H9 (cell line): ENCODE measurements at regions not wholly inside any gene's neighbourhood (a gene's known extent, or its start where the extent isn't known, plus 50 kb on each side); places are given as distances from the start of the nearest gene placed in this dataset.

Source experiments
- DNase-seq: peaks from one replicate; pipeline ENCODE4 v3.0.0-alpha.2; 2017
- H2AFZ ChIP-seq: one replicate; pipeline ENCODE4 v1.6.1; 2013; ENCODE audit warnings: mild to moderate bottlenecking, low read length, control low read depth, moderate library complexity
- H2AK5ac ChIP-seq: 2 replicates; pipeline ENCODE4 v1.6.1; 2013; ENCODE audit warnings: low read length, control low read depth, mixed read lengths; ENCODE audit not compliant: insufficient read length
- H2BK120ac ChIP-seq: one replicate; pipeline ENCODE4 v1.6.1; 2013; ENCODE audit warnings: low read depth, mild to moderate bottlenecking, low read length, control low read depth, inconsistent platforms; ENCODE audit not compliant: poor library complexity, severe bottlenecking
- H2BK12ac ChIP-seq: 2 replicates; pipeline ENCODE4 v1.6.1; 2013; ENCODE audit warnings: low read length, control low read depth, mixed read lengths, low read depth; ENCODE audit not compliant: insufficient read length
- H2BK15ac ChIP-seq: 2 replicates; pipeline ENCODE4 v1.6.1; 2013; ENCODE audit warnings: low read depth, low read length, control low read depth
- H2BK20ac ChIP-seq: one replicate; pipeline ENCODE4 v1.6.1; 2013; ENCODE audit warnings: low read depth, mild to moderate bottlenecking, low read length, control low read depth, inconsistent platforms; ENCODE audit not compliant: poor library complexity, severe bottlenecking
- H2BK5ac ChIP-seq: 2 replicates; pipeline ENCODE4 v1.6.1; 2013; ENCODE audit warnings: low read length, control low read depth, mixed read lengths; ENCODE audit not compliant: insufficient read length
- H3K14ac ChIP-seq: 2 replicates; pipeline ENCODE4 v1.6.1; 2013; ENCODE audit warnings: low read length, control low read depth; ENCODE audit not compliant: insufficient read depth
- H3K18ac ChIP-seq: 2 replicates; pipeline ENCODE4 v1.6.1; 2013; ENCODE audit warnings: low read depth, mild to moderate bottlenecking, mixed read lengths, low read length, control low read depth; ENCODE audit not compliant: insufficient read length
- H3K23ac ChIP-seq: 2 replicates; pipeline ENCODE4 v1.6.1; 2013; ENCODE audit warnings: low read length, control low read depth, mixed read lengths, low read depth; ENCODE audit not compliant: insufficient read length
- H3K23me2 ChIP-seq: 2 replicates; pipeline ENCODE4 v1.6.1; 2013; ENCODE audit warnings: low read depth, mild to moderate bottlenecking, mixed read lengths, low read length, control low read depth; ENCODE audit not compliant: insufficient read length, poor library complexity, severe bottlenecking
- H3K27ac ChIP-seq: 2 replicates; pipeline ENCODE4 v1.5.1; 2013; ENCODE audit warnings: low read length, control low read depth, mixed read lengths, low read depth; ENCODE audit not compliant: insufficient read length
- H3K27me3 ChIP-seq: 2 replicates; pipeline ENCODE4 v1.6.1; 2013; ENCODE audit warnings: low read length, control low read depth, inconsistent platforms; ENCODE audit not compliant: insufficient read depth
- H3K4ac ChIP-seq: 2 replicates; pipeline ENCODE4 v1.6.1; 2013; ENCODE audit warnings: low read depth, mild to moderate bottlenecking, control low read depth, inconsistent platforms, low read length, moderate library complexity
- H3K4me1 ChIP-seq: 2 replicates; pipeline ENCODE4 v1.6.1; 2013; ENCODE audit warnings: low read length, control low read depth, inconsistent platforms; ENCODE audit not compliant: insufficient read depth
- H3K4me2 ChIP-seq: 2 replicates; pipeline ENCODE4 v1.6.1; 2013; ENCODE audit warnings: low read length, control low read depth, mixed read lengths; ENCODE audit not compliant: insufficient read length, insufficient read depth
- H3K56ac ChIP-seq: 2 replicates; pipeline ENCODE4 v1.6.1; 2013; ENCODE audit warnings: low read depth, mild to moderate bottlenecking, mixed read lengths, low read length, control low read depth; ENCODE audit not compliant: insufficient read length
- H3K79me1 ChIP-seq: 2 replicates; pipeline ENCODE4 v1.6.1; 2013; ENCODE audit warnings: low read depth, mild to moderate bottlenecking, moderate library complexity, low read length, control low read depth, inconsistent platforms; ENCODE audit not compliant: insufficient read depth, poor library complexity, severe bottlenecking
- H3K79me2 ChIP-seq: 2 replicates; pipeline ENCODE4 v1.6.1; 2013; ENCODE audit warnings: low read length, control low read depth, inconsistent platforms; ENCODE audit not compliant: insufficient read depth
- H3K9ac ChIP-seq: 2 replicates; pipeline ENCODE4 v1.6.1; 2013; ENCODE audit warnings: low read length, control low read depth, mixed read lengths; ENCODE audit not compliant: insufficient read length; ENCODE audit errors: extremely low read depth
- H3K9me3 ChIP-seq: one replicate; pipeline ENCODE4 v1.6.1; 2013; ENCODE audit warnings: low read depth, low read length, inconsistent platforms; ENCODE audit not compliant: control insufficient read depth
- H3T11ph ChIP-seq: one replicate; pipeline ENCODE4 v1.6.1; 2013; ENCODE audit warnings: mild to moderate bottlenecking, low read length, control low read depth, inconsistent platforms
- H4K20me1 ChIP-seq: one replicate; pipeline ENCODE4 v1.6.1; 2013; ENCODE audit not compliant: control insufficient read depth, insufficient read length, insufficient read depth
- H4K5ac ChIP-seq: 2 replicates; pipeline ENCODE4 v1.6.1; 2013; ENCODE audit warnings: low read depth, mild to moderate bottlenecking, mixed read lengths, low read length, control low read depth; ENCODE audit not compliant: insufficient read length
- H4K8ac ChIP-seq: replicated peaks from 2 replicates; pipeline ENCODE4 v1.6.1; 2013; ENCODE audit warnings: low read length, control low read depth, mixed read lengths, low read depth; ENCODE audit not compliant: insufficient read length
- H4K91ac ChIP-seq: 2 replicates; pipeline ENCODE4 v1.6.1; 2013; ENCODE audit warnings: low read depth, mild to moderate bottlenecking, moderate library complexity, mixed read lengths, low read length, control low read depth; ENCODE audit not compliant: insufficient read length
- H3K27ac Mint-ChIP-seq, 3 experiments: 2 replicates in 2 of 3; 3 replicates in 1 of 3; pipeline ENCODE4 v1.8.0; 2020 to 2021; ENCODE audit warnings: mixed read lengths in 3 of 3, mild to moderate bottlenecking in 1 of 3, moderate library complexity in 1 of 3
- H3K27me3 Mint-ChIP-seq: 2 replicates; pipeline ENCODE4 v1.8.0; 2021; ENCODE audit warnings: low read depth, mild to moderate bottlenecking, moderate library complexity, mixed read lengths
- H3K36me3 Mint-ChIP-seq, 3 experiments: 2 replicates in 2 of 3; 3 replicates in 1 of 3; pipeline ENCODE4 v1.8.0; 2020 to 2021; ENCODE audit warnings: low read depth in 3 of 3, mixed read lengths in 3 of 3; ENCODE audit not compliant: insufficient read depth in 1 of 3
- H3K4me1 Mint-ChIP-seq, 2 experiments: 2 replicates each; pipeline ENCODE4 v1.8.0; 2020; ENCODE audit warnings: mixed read lengths in 2 of 2
- H3K4me3 Mint-ChIP-seq, 2 experiments: 2 replicates in 1 of 2; 3 replicates in 1 of 2; pipeline ENCODE4 v1.8.0; 2020 to 2021; ENCODE audit warnings: mild to moderate bottlenecking in 2 of 2, mixed read lengths in 2 of 2, moderate library complexity in 1 of 2
- H3K9me3 Mint-ChIP-seq, 2 experiments: 2 replicates in 1 of 2; 3 replicates in 1 of 2; pipeline ENCODE4 v1.8.0; 2020; ENCODE audit warnings: mild to moderate bottlenecking in 2 of 2, mixed read lengths in 2 of 2, moderate library complexity in 1 of 2
- CTCF ChIP-seq: fragments of 200-600 bp; sonication (generic); conservative IDR thresholded peaks from 3 replicates; pipeline ENCODE4 v1.8.0; 2021; ENCODE audit warnings: antibody characterized with exemption, mild to moderate bottlenecking
- WGBS: extraction: QIAGEN DNeasy Blood & Tissue Kit; methylation state at CpG from one replicate; pipeline ENCODE4 v1.1.7; 2013; ENCODE audit warnings: missing lambda C conversion rate, low lambda C conversion rate, mixed read lengths; ENCODE audit not compliant: insufficient read length; ENCODE audit errors: extremely low coverage; 5-methylcytosine and 5-hydroxymethylcytosine counted together

GRCh38 chr11:32256466-32256865, 165.6 kb downstream of the RCN1 start:
- H2BK20ac ChIP-seq = no peak overlapping the region
- H3K4me2 ChIP-seq = no peak overlapping the region
- H4K8ac ChIP-seq = no peak overlapping the region
- H3K79me2 ChIP-seq = no peaks in the 10 kb centered on the region
- H4K91ac ChIP-seq = no peak overlapping the region
- H3K79me1 ChIP-seq = no peaks in the 10 kb centered on the region
- WGBS = no CpG with 5 or more reads among the region's 4 CpGs
- no peaks in the 10 kb centered on the region for H3K4me1 ChIP-seq
- no peak overlapping the region for H3K23ac ChIP-seq
- no peak overlapping the region for H2BK5ac ChIP-seq
- H3K4ac ChIP-seq = no peak overlapping the region
- Mint-ChIP-seq H3K9me3 (peaks cover 3 to 7% of the 10 kb centered on the region in 2 experiments; a peak in 3 of 5 replicates), H3K27ac (no peak overlapping the region), H3K4me3 (no peak overlapping the region), H3K36me3 (peaks cover 0 to 8% (median 2%) of the 10 kb centered on the region in 3 experiments; a peak in 3 of 7 replicates), H3K4me1 (peaks cover 11 to 14% of the 10 kb centered on the region in 2 experiments), H3K27me3 (no peaks in the 10 kb centered on the region)
- H3K9ac ChIP-seq = no peak overlapping the region
- no peak overlapping the region for H3K18ac ChIP-seq
- H3K27ac ChIP-seq = no peak overlapping the region
- H3K23me2 ChIP-seq = no peaks in the 10 kb centered on the region
- H3K27me3 ChIP-seq = no peaks in the 10 kb centered on the region
- no peak for TF ChIP-seq CTCF
- H2AK5ac ChIP-seq = no peak overlapping the region
- H4K20me1 ChIP-seq = no peaks in the 10 kb centered on the region
- DNase-seq = no peak
- no peak overlapping the region for H2BK120ac ChIP-seq
- no peak overlapping the region for H2BK12ac ChIP-seq
- no peak overlapping the region for H3T11ph ChIP-seq
- H2AFZ ChIP-seq = no peak overlapping the region
- H2BK15ac ChIP-seq = no peak overlapping the region
- H3K14ac ChIP-seq = no peak overlapping the region
- no peak overlapping the region for H3K56ac ChIP-seq
- H3K9me3 ChIP-seq = no peaks in the 10 kb centered on the region
- no peak overlapping the region for H4K5ac ChIP-seq
